SH-SY5Y (cell line): ENCODE measurements at regions not wholly inside any gene's neighbourhood (a gene's known extent, or its start where the extent isn't known, plus 50 kb on each side); places are given as distances from the start of the nearest gene placed in this dataset.

Source experiments
- GATA2 ChIP-seq: IDR thresholded peaks from 2 replicates; pipeline ENCODE4 v1.6.1; 2011; ENCODE audit warnings: mild to moderate bottlenecking, low read depth, low read length
- GATA3 ChIP-seq: IDR thresholded peaks from 2 replicates; pipeline ENCODE4 v1.6.1; 2011; ENCODE audit warnings: low read depth, mild to moderate bottlenecking, low read length, moderate library complexity

DNA sequence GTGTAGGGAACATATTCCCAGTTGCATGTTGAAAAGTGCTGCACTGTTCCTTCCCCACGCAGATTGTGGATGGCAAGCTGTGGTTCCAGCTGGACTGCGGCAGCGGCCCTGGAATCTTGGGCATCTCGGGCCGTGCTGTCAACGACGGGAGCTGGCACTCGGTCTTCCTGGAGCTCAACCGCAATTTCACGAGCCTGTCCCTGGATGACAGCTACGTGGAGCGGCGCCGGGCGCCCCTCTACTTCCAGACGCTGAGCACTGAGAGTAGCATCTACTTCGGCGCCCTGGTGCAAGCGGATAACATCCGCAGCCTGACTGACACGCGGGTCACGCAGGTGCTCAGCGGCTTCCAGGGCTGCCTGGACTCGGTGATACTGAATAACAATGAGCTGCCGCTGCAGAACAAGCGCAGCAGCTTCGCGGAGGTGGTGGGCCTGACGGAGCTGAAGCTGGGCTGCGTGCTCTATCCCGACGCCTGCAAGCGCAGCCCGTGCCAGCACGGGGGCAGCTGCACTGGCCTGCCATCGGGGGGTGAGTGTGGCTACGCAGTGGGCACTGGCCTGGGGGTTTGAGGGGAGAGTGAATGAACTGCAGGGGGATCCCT is 102.7 kb upstream of the MTNR1B start:
- TF ChIP-seq GATA2 (no peak), GATA3 (no peak)
